Gastroesophageal sphincter (tissue), 4 donors: ENCODE measurements at regions not wholly inside any gene's neighbourhood (a gene's known extent, or its start where the extent isn't known, plus 50 kb on each side); places are given as distances from the start of the nearest gene placed in this dataset.
"Not testable (repeated sequence)": the region's sequence is repeated elsewhere in the genome, so short reads cannot be mapped to it uniquely, and the experiment has no call there.

ENCODE experiments used
- ATAC-seq: fragments of 150-250 bp; one replicate; pipeline ENCODE4 v1.9.1; 2016; ENCODE audit warnings: mild to moderate bottlenecking, moderate library complexity
- H3K27ac ChIP-seq, 4 donors: fragments of 200-600 bp; sonication (generic) in 3 of 4; 1 replicate in 3 of 4; 2 replicates in 1 of 4; pipeline ENCODE4 v1.5.1; 2016 to 2019
- H3K27me3 ChIP-seq: fragments of 200-600 bp; sonication (generic); one replicate; pipeline ENCODE4 v1.5.1; 2019
- H3K36me3 ChIP-seq, 2 donors: fragments of 200-600 bp; sonication (generic); one replicate each; pipeline ENCODE4 v1.5.1; 2019; ENCODE audit warnings: control low read depth in 1 of 2
- H3K4me1 ChIP-seq, 3 donors: fragments of 200-600 bp; sonication (generic); 1 replicate in 2 of 3; 2 replicates in 1 of 3; pipeline ENCODE4 v1.5.1; 2016 to 2019; ENCODE audit warnings: control low read depth in 2 of 3
- H3K4me3 ChIP-seq, 2 donors: fragments of 200-600 bp; sonication (generic); one replicate each; pipeline ENCODE4 v1.5.1; 2019; ENCODE audit warnings: mild to moderate bottlenecking in 1 of 2, moderate library complexity in 1 of 2
- H3K9me3 ChIP-seq, 3 donors: fragments of 200-600 bp; sonication (generic); one replicate each; pipeline ENCODE4 v1.5.1; 2017 to 2019; ENCODE audit warnings: control low read depth in 2 of 3
- CTCF ChIP-seq, 4 experiments: fragments of 200-600 bp in 2 of 4; fragments of 450-650 bp in 2 of 4; sonication (generic) in 1 of 4; IDR thresholded peaks; one replicate each; pipeline ENCODE4 v1.5.1; 2017 to 2019; ENCODE audit warnings: antibody characterized with exemption in 4 of 4, mild to moderate bottlenecking in 2 of 4, moderate library complexity in 2 of 4
- EP300 ChIP-seq: sonication (generic); formaldehyde crosslinking; IDR thresholded peaks from one replicate; pipeline ENCODE4 v1.6.1; 2017; ENCODE audit warnings: antibody characterized with exemption, mild to moderate bottlenecking
- POLR2A ChIP-seq, 2 donors: fragments of 450-650 bp; IDR thresholded peaks; one replicate each; pipeline ENCODE4 v1.6.1; 2017; ENCODE audit warnings: antibody characterized with exemption in 2 of 2, mild to moderate bottlenecking in 2 of 2, moderate library complexity in 1 of 2
- POLR2AphosphoS5 ChIP-seq: sonication (generic); formaldehyde crosslinking; IDR thresholded peaks from one replicate; pipeline ENCODE4 v1.6.1; 2017; ENCODE audit warnings: antibody characterized with exemption
- WGBS, 2 donors: methylation state at CpG; one replicate each; pipeline ENCODE4 v1.1.5; 2018; ENCODE audit warnings: low coverage in 1 of 2; 5-methylcytosine and 5-hydroxymethylcytosine counted together

DNA sequence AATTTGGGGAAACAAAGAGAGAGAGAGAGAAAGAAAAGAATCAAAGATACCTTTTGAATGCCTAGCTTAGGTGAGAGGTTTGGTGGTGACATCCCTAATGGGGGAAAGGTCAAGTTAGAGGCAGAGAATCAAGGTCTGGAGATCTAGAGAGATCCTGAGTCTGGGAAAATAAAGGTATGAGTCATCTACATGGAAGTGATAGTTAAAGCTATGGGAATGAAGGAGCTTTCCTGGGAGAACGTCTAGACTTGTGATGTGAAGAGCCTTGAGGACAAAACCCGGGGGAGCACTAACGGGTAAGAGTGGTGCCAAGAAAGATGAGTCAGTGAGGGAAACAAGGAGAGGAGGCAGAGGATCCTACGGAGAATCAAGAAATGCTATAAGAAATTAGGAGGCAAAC, 110.8 kb upstream of the RUNX1 start:
- peaks cover 0 to 5% (median 0%) of the 10 kb centered on the region in 3 donors for H3K9me3 ChIP-seq
- no peak overlapping the region for H3K4me3 ChIP-seq
- H3K36me3 ChIP-seq: no peaks in the 10 kb centered on the region
- H3K27me3 ChIP-seq: no peaks in the 10 kb centered on the region
- no peak for TF ChIP-seq POLR2A (IDR thresholded peaks at IDR 0.05)
- no peak for TF ChIP-seq EP300
- no peak for TF ChIP-seq CTCF (IDR thresholded peaks at IDR 0.05)
- no peak for TF ChIP-seq POLR2AphosphoS5
- 64% methylated on average over 4 of the region's 4 CpGs; no CpG with 5 or more reads in 1 of the 2 donors for WGBS, 2 donors
- no peak overlapping the region for H3K27ac ChIP-seq
- no peaks in the 10 kb centered on the region for H3K4me1 ChIP-seq
- ATAC-seq: no peak

DNA sequence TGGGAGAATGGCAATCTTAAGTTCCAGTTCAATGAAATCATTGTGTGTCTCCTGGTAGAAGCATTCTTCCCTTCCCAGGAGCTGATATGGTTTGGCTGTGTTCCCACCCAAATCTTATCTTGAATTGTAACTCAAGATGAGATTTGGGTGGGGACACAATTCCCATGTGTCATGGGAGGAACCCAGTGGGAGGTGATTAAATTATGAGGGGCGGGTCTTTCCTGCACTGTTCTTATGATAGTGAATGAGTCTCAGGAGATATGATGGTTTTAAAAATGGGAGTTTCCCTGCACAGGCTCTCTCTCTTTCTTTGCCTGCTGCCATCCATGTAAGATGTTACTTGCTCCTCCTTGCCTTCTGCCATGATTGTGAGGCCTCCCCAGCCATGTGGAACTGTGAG, 108.3 kb upstream of the RUNX1 start:
- not testable (repeated sequence) for H3K27ac ChIP-seq, H3K36me3 ChIP-seq, H3K4me3 ChIP-seq, H3K27me3 ChIP-seq, H3K4me1 ChIP-seq, ATAC-seq, H3K9me3 ChIP-seq
- WGBS, 2 donors: 83% methylated on average over 1 of the region's 1 CpG; no CpG with 5 or more reads in 1 of the 2 donors

- H3K4me1 ChIP-seq: no peaks in the 10 kb centered on the region
- H3K27ac ChIP-seq: no peak overlapping the region
- TF ChIP-seq POLR2AphosphoS5 (no peak), POLR2A (IDR thresholded peaks at IDR 0.05) (no peak), CTCF (IDR thresholded peaks at IDR 0.05) (no peak), EP300 (no peak)
- no peak for ATAC-seq
- H3K9me3 ChIP-seq: peaks cover 0 to 5% (median 0%) of the 10 kb centered on the region in 3 donors
- 80% methylated on average over 3 to 4 of the region's 4 CpGs for WGBS, 2 donors
- H3K27me3 ChIP-seq: no peaks in the 10 kb centered on the region
- no peak overlapping the region for H3K4me3 ChIP-seq
- H3K36me3 ChIP-seq: no peaks in the 10 kb centered on the region
These were observed 107.5 kb upstream of the RUNX1 start for GRCh38 chr21:35156293-35157278.

- Histone ChIP-seq H3K4me1 (no peaks in the 10 kb centered on the region), H3K36me3 (no peaks in the 10 kb centered on the region), H3K27ac (no peak overlapping the region), H3K9me3 (peaks cover 0 to 5% (median 0%) of the 10 kb centered on the region in 3 donors), H3K27me3 (no peaks in the 10 kb centered on the region), H3K4me3 (no peak overlapping the region)
- TF ChIP-seq POLR2AphosphoS5 (no peak), CTCF (IDR thresholded peaks at IDR 0.05) (no peak), POLR2A (IDR thresholded peaks at IDR 0.05) (no peak), EP300 (no peak)
- WGBS, 2 donors: 60 to 77% methylated on average over 1 to 3 of the region's 6 CpGs
- no peak for ATAC-seq
These were observed 105.7 kb upstream of the RUNX1 start for GRCh38 chr21:35154788-35155187.

DNA sequence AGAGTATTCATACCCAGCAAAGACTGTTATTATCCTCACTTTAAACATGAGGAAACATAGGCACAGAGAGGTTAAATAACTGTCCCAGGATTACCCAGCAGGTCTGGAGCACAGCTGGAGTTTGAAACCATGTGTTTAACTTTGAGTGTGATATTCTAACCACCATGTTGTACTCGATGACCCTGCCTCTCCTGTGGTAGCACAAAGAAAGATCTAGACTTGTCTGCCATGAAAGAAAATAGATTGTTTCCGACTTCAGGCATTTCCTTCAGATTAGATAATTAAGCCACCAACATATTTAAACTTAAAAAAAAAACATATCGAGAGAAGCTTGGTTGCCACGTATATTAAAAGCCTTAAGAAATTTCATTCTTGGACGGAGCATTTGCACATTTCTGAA, 104.6 kb upstream of the RUNX1 start:
- Histone ChIP-seq H3K4me1 (no peaks in the 10 kb centered on the region), H3K27ac (no peak overlapping the region), H3K4me3 (no peak overlapping the region), H3K9me3 (peaks cover 0 to 5% (median 0%) of the 10 kb centered on the region in 3 donors), H3K27me3 (peaks cover 4% of the 10 kb centered on the region), H3K36me3 (no peaks in the 10 kb centered on the region)
- TF ChIP-seq EP300: no peak
- TF ChIP-seq POLR2A (IDR thresholded peaks at IDR 0.05): no peak
- no peak for TF ChIP-seq CTCF (IDR thresholded peaks at IDR 0.05)
- TF ChIP-seq POLR2AphosphoS5: no peak
- WGBS, 2 donors: 69 to 84% methylated on average over 5 of the region's 5 CpGs
- ATAC-seq: no peak
